Esophagus muscularis mucosa (tissue), 4 donors: ENCODE measurements at regions not wholly inside any gene's neighbourhood (a gene's known extent, or its start where the extent isn't known, plus 50 kb on each side); places are given as distances from the start of the nearest gene placed in this dataset.

ENCODE experiments used
- DNase-seq: peaks from one replicate; pipeline ENCODE4 v3.0.0-alpha.2; 2017; ENCODE audit errors: extremely low spot score
- H3K27ac ChIP-seq, 4 donors: fragments of 200-600 bp; sonication (generic); replicated peaks in 1 of 4; 1 replicate in 3 of 4; 2 replicates in 1 of 4; pipeline ENCODE4 v1.5.1; 2016 to 2019; ENCODE audit warnings: mild to moderate bottlenecking in 1 of 4
- H3K27me3 ChIP-seq, 4 donors: fragments of 200-600 bp; sonication (generic); one replicate each; pipeline versions ENCODE4 v1.5.1 to v1.6.0; 2016 to 2019
- H3K36me3 ChIP-seq, 4 donors: fragments of 200-600 bp; sonication (generic); one replicate each; pipeline ENCODE4 v1.5.1; 2016 to 2019
- H3K4me1 ChIP-seq, 4 donors: fragments of 200-600 bp; sonication (generic); one replicate each; pipeline ENCODE4 v1.5.1; 2016 to 2019
- H3K4me3 ChIP-seq, 4 donors: fragments of 200-600 bp; sonication (generic); 1 replicate in 2 of 4; 2 replicates in 2 of 4; pipeline ENCODE4 v1.5.1; 2016 to 2019; ENCODE audit warnings: mild to moderate bottlenecking in 4 of 4, moderate library complexity in 1 of 4
- H3K9me3 ChIP-seq, 4 donors: fragments of 200-600 bp; sonication (generic); 1 replicate in 3 of 4; 2 replicates in 1 of 4; pipeline ENCODE4 v1.5.1; 2016 to 2019
- EP300 ChIP-seq: sonication (generic); formaldehyde crosslinking; IDR thresholded peaks from one replicate; pipeline ENCODE4 v1.6.1; 2017; ENCODE audit warnings: antibody characterized with exemption
- POLR2A ChIP-seq: fragments of 450-650 bp; IDR thresholded peaks from one replicate; pipeline ENCODE4 v1.6.1; 2017; ENCODE audit warnings: antibody characterized with exemption, moderate library complexity, mild to moderate bottlenecking, low read depth
- POLR2AphosphoS5 ChIP-seq, 2 donors: sonication (generic); formaldehyde crosslinking; IDR thresholded peaks; one replicate each; pipeline ENCODE4 v1.6.1; 2017; ENCODE audit warnings: antibody characterized with exemption in 2 of 2
- WGBS: methylation state at CpG from one replicate; pipeline ENCODE4 v1.1.5; 2018; 5-methylcytosine and 5-hydroxymethylcytosine counted together
- intact Hi-C: fragments of 100-400 bp; cut with DNase I; formaldehyde crosslinking; loops from one replicate; pipeline ENCODE4 v1.15.1; 2023
- TF ChIP-seq, protein P1 (sequence below), 3 experiments: fragments of 200-600 bp in 2 of 3; fragments of 450-650 bp in 1 of 3; sonication (generic) in 2 of 3; IDR thresholded peaks; one replicate each; pipeline ENCODE4 v1.5.1; 2017 to 2019; ENCODE audit warnings: antibody characterized with exemption in 3 of 3, mild to moderate bottlenecking in 2 of 3, moderate library complexity in 1 of 3

DNA sequence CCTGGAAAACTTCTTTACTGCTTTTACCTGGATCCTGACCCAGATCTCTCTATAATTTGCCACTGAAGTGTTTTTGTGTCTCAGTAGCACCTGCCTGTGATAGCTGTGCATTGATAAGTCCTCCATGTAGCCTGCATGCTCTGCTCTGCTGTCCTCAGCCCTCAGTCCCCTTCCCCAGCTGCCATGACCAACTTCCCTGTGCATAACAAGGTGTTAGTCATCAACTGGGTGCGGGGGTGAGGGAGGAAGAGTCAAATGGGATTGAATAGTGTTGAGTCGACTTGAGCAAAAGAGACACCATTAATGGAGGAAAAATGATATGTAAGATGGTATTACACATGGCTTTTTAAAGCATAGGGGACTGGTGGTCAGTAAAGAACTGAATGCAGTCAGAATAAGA lies 92.2 kb upstream of the PLET1 start:
- no peaks in the 10 kb centered on the region for H3K4me1 ChIP-seq
- intact Hi-C loops: no loop called here
- no peaks in the 10 kb centered on the region for H3K27me3 ChIP-seq
- H3K9me3 ChIP-seq: no peaks in the 10 kb centered on the region
- DNase-seq: no peak
- no peak overlapping the region for H3K27ac ChIP-seq
- TF ChIP-seq POLR2AphosphoS5 (IDR thresholded peaks at IDR 0.05) (no peak), POLR2A (no peak), EP300 (no peak)
- TF ChIP-seq, protein P1, sequence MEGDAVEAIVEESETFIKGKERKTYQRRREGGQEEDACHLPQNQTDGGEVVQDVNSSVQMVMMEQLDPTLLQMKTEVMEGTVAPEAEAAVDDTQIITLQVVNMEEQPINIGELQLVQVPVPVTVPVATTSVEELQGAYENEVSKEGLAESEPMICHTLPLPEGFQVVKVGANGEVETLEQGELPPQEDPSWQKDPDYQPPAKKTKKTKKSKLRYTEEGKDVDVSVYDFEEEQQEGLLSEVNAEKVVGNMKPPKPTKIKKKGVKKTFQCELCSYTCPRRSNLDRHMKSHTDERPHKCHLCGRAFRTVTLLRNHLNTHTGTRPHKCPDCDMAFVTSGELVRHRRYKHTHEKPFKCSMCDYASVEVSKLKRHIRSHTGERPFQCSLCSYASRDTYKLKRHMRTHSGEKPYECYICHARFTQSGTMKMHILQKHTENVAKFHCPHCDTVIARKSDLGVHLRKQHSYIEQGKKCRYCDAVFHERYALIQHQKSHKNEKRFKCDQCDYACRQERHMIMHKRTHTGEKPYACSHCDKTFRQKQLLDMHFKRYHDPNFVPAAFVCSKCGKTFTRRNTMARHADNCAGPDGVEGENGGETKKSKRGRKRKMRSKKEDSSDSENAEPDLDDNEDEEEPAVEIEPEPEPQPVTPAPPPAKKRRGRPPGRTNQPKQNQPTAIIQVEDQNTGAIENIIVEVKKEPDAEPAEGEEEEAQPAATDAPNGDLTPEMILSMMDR (IDR thresholded peaks at IDR 0.05): no peak
- no peaks in the 10 kb centered on the region for H3K36me3 ChIP-seq
- 72% methylated on average over 2 of the region's 2 CpGs for WGBS
- no peak overlapping the region for H3K4me3 ChIP-seq

DNA sequence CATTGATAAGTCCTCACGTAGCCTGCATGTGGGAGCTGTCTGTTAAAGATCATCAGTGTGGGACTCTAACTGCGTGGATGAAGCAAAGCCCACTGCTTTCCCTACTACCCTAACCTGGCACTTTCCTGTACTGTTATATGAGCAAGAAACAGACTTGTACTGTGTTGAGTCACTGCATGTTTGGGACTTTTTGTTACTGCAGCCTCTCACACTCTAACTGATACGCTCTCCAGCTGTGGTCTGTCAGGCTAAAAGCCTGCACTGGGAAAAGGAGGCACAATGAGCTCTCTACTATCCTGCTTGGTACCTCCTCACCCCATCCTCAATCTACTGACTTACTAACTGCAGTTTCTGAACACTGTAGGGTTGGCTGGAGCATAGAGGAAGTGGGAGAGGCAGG lies 93.7 kb upstream of the PLET1 start:
- no peaks in the 10 kb centered on the region for H3K36me3 ChIP-seq
- no peaks in the 10 kb centered on the region for H3K4me1 ChIP-seq
- no peak overlapping the region for H3K4me3 ChIP-seq
- H3K9me3 ChIP-seq: no peaks in the 10 kb centered on the region
- WGBS: 94% methylated on average over 3 of the region's 3 CpGs
- H3K27ac ChIP-seq: no peak overlapping the region
- no peak for TF ChIP-seq POLR2A
- TF ChIP-seq POLR2AphosphoS5 (IDR thresholded peaks at IDR 0.05): no peak
- TF ChIP-seq, protein P1 (IDR thresholded peaks at IDR 0.05): no peak
- TF ChIP-seq EP300: no peak
- no peak for DNase-seq
- intact Hi-C loops: no loop called here
- H3K27me3 ChIP-seq: no peaks in the 10 kb centered on the region

DNA sequence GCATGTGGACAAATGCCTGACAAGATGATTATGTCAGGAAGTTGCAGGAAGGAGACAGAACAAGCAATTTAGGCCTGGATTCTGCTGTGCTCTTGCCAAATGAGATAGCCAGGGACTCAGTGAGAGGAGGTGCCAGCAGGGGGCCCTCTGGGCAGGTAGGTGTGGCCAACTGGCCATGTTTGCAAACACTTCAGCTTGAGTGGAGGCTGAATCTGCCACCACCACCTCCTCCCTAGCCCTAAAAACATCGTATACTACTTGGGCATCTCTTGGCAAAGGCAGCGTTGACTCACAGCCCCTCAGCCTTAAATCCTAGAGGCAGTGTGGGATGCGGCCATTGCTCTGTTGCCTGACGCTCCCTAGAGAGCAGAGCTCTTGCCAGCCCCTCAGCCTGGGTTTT lies 95.1 kb upstream of the PLET1 start:
- no peak for DNase-seq
- TF ChIP-seq POLR2A (no peak), EP300 (no peak), POLR2AphosphoS5 (IDR thresholded peaks at IDR 0.05) (no peak)
- TF ChIP-seq, protein P1 (IDR thresholded peaks at IDR 0.05): no peak
- intact Hi-C loops: no loop called here
- WGBS: 78% methylated on average over 3 of the region's 4 CpGs
- H3K36me3 ChIP-seq: no peaks in the 10 kb centered on the region
- no peak overlapping the region for H3K27ac ChIP-seq
- no peaks in the 10 kb centered on the region for H3K9me3 ChIP-seq
- H3K4me3 ChIP-seq: no peak overlapping the region
- H3K4me1 ChIP-seq: no peaks in the 10 kb centered on the region
- H3K27me3 ChIP-seq: no peaks in the 10 kb centered on the region

DNA sequence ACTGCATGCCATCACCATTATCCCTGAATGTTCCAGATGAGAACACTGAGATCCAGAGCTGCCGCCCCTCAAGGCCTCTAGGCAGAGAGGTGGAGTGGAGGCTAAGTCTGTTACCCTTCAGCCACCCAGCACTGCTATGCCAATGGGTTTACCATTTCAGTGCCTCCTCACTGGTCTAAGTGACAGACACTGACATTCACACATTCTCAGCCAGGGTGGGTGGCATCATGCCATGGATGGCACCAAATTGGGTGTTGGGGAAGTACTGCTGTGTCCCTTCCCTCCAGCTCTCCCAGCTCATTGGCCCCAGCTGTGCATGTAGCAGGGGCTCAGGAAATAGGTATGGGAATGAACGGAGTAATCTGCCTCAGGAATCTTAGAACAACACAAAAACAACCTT lies 96.8 kb upstream of the PLET1 start:
- Histone ChIP-seq H3K9me3 (no peaks in the 10 kb centered on the region), H3K4me3 (no peak overlapping the region), H3K27me3 (no peaks in the 10 kb centered on the region), H3K36me3 (no peaks in the 10 kb centered on the region), H3K27ac (no peak overlapping the region), H3K4me1 (no peaks in the 10 kb centered on the region)
- DNase-seq: no peak
- no peak for TF ChIP-seq EP300
- TF ChIP-seq POLR2A: no peak
- TF ChIP-seq, protein P1 (IDR thresholded peaks at IDR 0.05): no peak
- TF ChIP-seq POLR2AphosphoS5 (IDR thresholded peaks at IDR 0.05): no peak
- WGBS: 89% methylated on average over 2 of the region's 2 CpGs
- intact Hi-C loops: no loop called here

DNA sequence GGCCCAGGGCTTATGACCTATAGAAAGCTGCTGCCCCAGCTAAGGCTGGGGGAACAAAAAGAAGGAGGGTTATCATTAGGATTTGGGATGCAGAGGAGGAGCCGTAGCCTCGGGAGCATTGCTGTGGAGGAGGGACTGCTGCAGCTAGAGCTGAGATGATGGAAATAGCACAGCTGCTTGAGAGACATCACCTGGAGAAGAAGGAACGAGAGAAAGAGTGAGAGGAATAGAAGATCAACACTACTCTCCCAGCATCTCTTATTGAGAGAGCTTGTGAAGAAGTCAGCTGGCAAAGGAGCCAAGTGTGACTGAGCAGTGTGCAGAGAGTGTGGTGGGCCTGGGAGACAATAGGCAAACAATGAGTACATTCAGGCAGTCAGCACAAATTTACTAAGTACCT lies 100.7 kb upstream of the PLET1 start:
- no peak overlapping the region for H3K27ac ChIP-seq
- intact Hi-C loops: no loop called here
- TF ChIP-seq, protein P1 (IDR thresholded peaks at IDR 0.05): no peak
- no peak for TF ChIP-seq POLR2AphosphoS5 (IDR thresholded peaks at IDR 0.05)
- no peak for TF ChIP-seq POLR2A
- TF ChIP-seq EP300: no peak
- no peak overlapping the region for H3K4me3 ChIP-seq
- DNase-seq: no peak
- H3K4me1 ChIP-seq: peaks cover 0 to 26% (median 24%) of the 10 kb centered on the region in 4 donors
- H3K9me3 ChIP-seq: no peaks in the 10 kb centered on the region
- H3K36me3 ChIP-seq: no peaks in the 10 kb centered on the region
- WGBS: 75% methylated on average over 3 of the region's 3 CpGs
- no peaks in the 10 kb centered on the region for H3K27me3 ChIP-seq
